BJ (cell line): ENCODE measurements at regions not wholly inside any gene's neighbourhood (a gene's known extent, or its start where the extent isn't known, plus 50 kb on each side); places are given as distances from the start of the nearest gene placed in this dataset.
"Not testable (repeated sequence)": the region's sequence is repeated elsewhere in the genome, so short reads cannot be mapped to it uniquely, and the experiment has no call there.

ENCODE experiments used
- CTCF ChIA-PET: fragments of 350-600 bp; formaldehyde crosslinking; extraction: SDS; loops from one replicate; lab custom pipeline; 2021; ENCODE audit warnings: antibody characterized with exemption, inconsistent platforms; lab: Yijun Ruan, JAX
- POLR2A ChIA-PET: fragments of 300-600 bp; sonication (Branson Sonifier 250); formaldehyde crosslinking; extraction: SDS; loops from one replicate; lab custom pipeline; 2021; ENCODE audit warnings: antibody characterized with exemption; lab: Charles Lee
- DNase-seq: peaks from one replicate; pipeline ENCODE4 v3.0.0-alpha.2; 2011; ENCODE audit warnings: low read depth
- H3K27me3 ChIP-seq: 2 replicates; pipeline ENCODE4 v1.6.0; 2011; ENCODE audit warnings: low read length; ENCODE audit not compliant: control insufficient read depth, insufficient read depth
- H3K36me3 ChIP-seq: 2 replicates; pipeline ENCODE4 v1.5.1; 2011; ENCODE audit warnings: low read length; ENCODE audit not compliant: control insufficient read depth, insufficient read depth
- H3K4me3 ChIP-seq: 2 replicates; pipeline ENCODE4 v1.5.1; 2011; ENCODE audit warnings: low read depth, mild to moderate bottlenecking, control low read depth, low read length
- CTCF ChIP-seq: IDR thresholded peaks from 2 replicates; pipeline ENCODE4 v1.5.1; 2011; ENCODE audit warnings: low read depth, mild to moderate bottlenecking, control low read depth, inconsistent platforms, low read length, moderate library complexity; ENCODE audit not compliant: insufficient read depth

GRCh38 chr1:67612788-67613241 is 72.2 kb upstream of the GADD45A start:
- TF ChIP-seq CTCF = no peak
- Histone ChIP-seq H3K27me3 (no peaks in the 10 kb centered on the region), H3K36me3 (no peaks in the 10 kb centered on the region), H3K4me3 (no peak overlapping the region)
- POLR2A ChIA-PET = no interaction called here
- CTCF ChIA-PET = no interaction called here
- DNase-seq = no peak

- POLR2A ChIA-PET, H3K27me3 ChIP-seq, H3K4me3 ChIP-seq, CTCF ChIA-PET, DNase-seq, H3K36me3 ChIP-seq: not testable (repeated sequence)
Observed at GRCh38 chr1:67613479-67613878, 71.5 kb upstream of the GADD45A start.

GRCh38 chr1:67614511-67614934 is 70.5 kb upstream of the GADD45A start:
- H3K36me3 ChIP-seq = no peaks in the 10 kb centered on the region
- no peak overlapping the region for H3K4me3 ChIP-seq
- DNase-seq = no peak
- CTCF ChIA-PET = no interaction called here
- POLR2A ChIA-PET = interaction anchor here (0.5 to 0.6 kb wide), 2 partner anchors 9 to 13 kb away, joined by 3 to 4 read pairs; no protein-coding TSS in a partner anchor
- TF ChIP-seq CTCF = no peak
- no peaks in the 10 kb centered on the region for H3K27me3 ChIP-seq

GRCh38 chr1:67615886-67616285 is 69.1 kb upstream of the GADD45A start:
- Histone ChIP-seq H3K27me3 (no peaks in the 10 kb centered on the region), H3K4me3 (no peak overlapping the region), H3K36me3 (no peaks in the 10 kb centered on the region)
- POLR2A ChIA-PET = no interaction called here
- CTCF ChIA-PET = interaction anchor here (0.7 to 1.0 kb wide), 2 partner anchors 23 to 54 kb away, joined by 3 read pairs; no protein-coding TSS in a partner anchor
- no peak for TF ChIP-seq CTCF
- no peak for DNase-seq

- Histone ChIP-seq H3K27me3 (no peaks in the 10 kb centered on the region), H3K4me3 (no peak overlapping the region), H3K36me3 (no peaks in the 10 kb centered on the region)
- DNase-seq = no peak
- no peak for TF ChIP-seq CTCF
- CTCF ChIA-PET = interaction anchor here (0.6 to 1.0 kb wide), 2 partner anchors 19 to 55 kb away, joined by 3 to 4 read pairs; no protein-coding TSS in a partner anchor
- POLR2A ChIA-PET = no interaction called here
Observed at GRCh38 chr1:67616394-67616985, 68.5 kb upstream of the GADD45A start.
